Gastrocnemius medialis (tissue), 4 donors: ENCODE measurements at regions not wholly inside any gene's neighbourhood (a gene's known extent, or its start where the extent isn't known, plus 50 kb on each side); places are given as distances from the start of the nearest gene placed in this dataset.

Experiments used
- ATAC-seq, 2 donors: fragments of 150-250 bp; one replicate each; pipeline ENCODE4 v1.9.1; 2016
- DNase-seq, 2 donors: peaks; one replicate each; pipeline ENCODE4 v3.0.0-alpha.2; 2019
- H3K27ac ChIP-seq, 4 donors: fragments of 200-600 bp; sonication (generic); 1 replicate in 1 of 4; 2 replicates in 3 of 4; pipeline ENCODE4 v1.5.1; 2016 to 2018; ENCODE audit warnings: mild to moderate bottlenecking in 2 of 4, moderate library complexity in 1 of 4
- H3K27me3 ChIP-seq, 3 donors: fragments of 200-600 bp; sonication (generic) in 2 of 3; 1 replicate in 1 of 3; 2 replicates in 2 of 3; pipeline versions ENCODE4 v1.5.1 to v1.6.0; 2016 to 2019; ENCODE audit warnings: mild to moderate bottlenecking in 1 of 3, moderate library complexity in 1 of 3
- H3K36me3 ChIP-seq, 2 donors: fragments of 200-600 bp; sonication (generic) in 1 of 2; one replicate each; pipeline ENCODE4 v1.5.1; 2017 to 2018
- H3K4me1 ChIP-seq, 2 donors: fragments of 200-600 bp; sonication (generic) in 1 of 2; one replicate each; pipeline ENCODE4 v1.5.1; 2016 to 2017; ENCODE audit warnings: mild to moderate bottlenecking in 2 of 2
- H3K4me3 ChIP-seq, 4 donors: fragments of 200-600 bp; sonication (generic) in 3 of 4; 1 replicate in 1 of 4; 2 replicates in 3 of 4; pipeline ENCODE4 v1.5.1; 2016 to 2019; ENCODE audit warnings: mild to moderate bottlenecking in 2 of 4
- H3K9me3 ChIP-seq, 3 donors: fragments of 200-600 bp; sonication (generic) in 2 of 3; 1 replicate in 1 of 3; 2 replicates in 2 of 3; pipeline ENCODE4 v1.5.1; 2016 to 2019
- POLR2A ChIP-seq, 2 donors: fragments of 450-650 bp; IDR thresholded peaks; one replicate each; pipeline ENCODE4 v1.6.1; 2017; ENCODE audit warnings: antibody characterized with exemption in 2 of 2, mild to moderate bottlenecking in 2 of 2, moderate library complexity in 2 of 2
- in situ Hi-C, 4 donors: fragments of 200-750 bp; cut with MboI; loops; one replicate each; pipeline versions ENCODE4 v1.15.0 to v1.8.0; 2017; ENCODE audit warnings: low sequenced_read_pairs in 4 of 4
- intact Hi-C: fragments of 100-400 bp; cut with DNase I; formaldehyde crosslinking; loops from one replicate; pipeline ENCODE4 v1.15.1; 2023; ENCODE audit warnings: low total_unique reads
- TF ChIP-seq, protein P1 (sequence below), 5 experiments: fragments of 450-650 bp in 3 of 5; fragments of 200-600 bp in 2 of 5; sonication (generic) in 2 of 5; IDR thresholded peaks in 4 of 5; conservative IDR thresholded peaks in 1 of 5; 1 replicate in 4 of 5; 2 replicates in 1 of 5; pipeline ENCODE4 v1.5.1; 2016 to 2019; ENCODE audit warnings: antibody characterized with exemption in 5 of 5, mild to moderate bottlenecking in 3 of 5, moderate library complexity in 3 of 5

DNA sequence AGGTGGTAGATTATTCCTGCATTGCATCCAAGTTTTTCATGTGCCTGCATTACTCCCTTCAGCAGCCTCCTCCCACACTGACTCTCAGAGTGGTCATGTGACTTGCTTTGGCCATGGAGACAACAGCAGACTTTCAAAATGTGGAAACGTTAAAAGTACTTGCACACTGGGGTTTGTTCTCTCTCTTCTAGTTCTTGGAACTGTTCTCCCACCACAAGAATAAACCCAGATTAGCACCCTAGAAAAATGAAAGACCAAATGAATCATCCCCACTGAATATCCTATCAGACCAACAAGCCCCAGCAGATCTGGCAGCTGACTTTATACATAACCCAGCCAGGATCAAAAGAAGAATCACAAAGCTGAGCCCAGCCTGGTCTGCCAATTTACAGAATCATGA, 398.5 kb downstream of the VPS13C start:
- no peaks in the 10 kb centered on the region for H3K36me3 ChIP-seq
- DNase-seq (peak in 1 of 2 donors; percentile 46), ATAC-seq (peak; percentile 52 to 58)
- H3K27me3 ChIP-seq = no peaks in the 10 kb centered on the region
- in situ Hi-C loops (no loop called here), intact Hi-C loops (no loop called here)
- no peaks in the 10 kb centered on the region for H3K9me3 ChIP-seq
- peak overlapping the region in 3 of 4 donors; percentile 9 to 50 (median 42) for H3K27ac ChIP-seq
- peaks cover 0 to 4% of the 10 kb centered on the region in 2 donors for H3K4me1 ChIP-seq
- no peak overlapping the region for H3K4me3 ChIP-seq
- no peak for TF ChIP-seq POLR2A (IDR thresholded peaks at IDR 0.05)
- TF ChIP-seq, protein P1, sequence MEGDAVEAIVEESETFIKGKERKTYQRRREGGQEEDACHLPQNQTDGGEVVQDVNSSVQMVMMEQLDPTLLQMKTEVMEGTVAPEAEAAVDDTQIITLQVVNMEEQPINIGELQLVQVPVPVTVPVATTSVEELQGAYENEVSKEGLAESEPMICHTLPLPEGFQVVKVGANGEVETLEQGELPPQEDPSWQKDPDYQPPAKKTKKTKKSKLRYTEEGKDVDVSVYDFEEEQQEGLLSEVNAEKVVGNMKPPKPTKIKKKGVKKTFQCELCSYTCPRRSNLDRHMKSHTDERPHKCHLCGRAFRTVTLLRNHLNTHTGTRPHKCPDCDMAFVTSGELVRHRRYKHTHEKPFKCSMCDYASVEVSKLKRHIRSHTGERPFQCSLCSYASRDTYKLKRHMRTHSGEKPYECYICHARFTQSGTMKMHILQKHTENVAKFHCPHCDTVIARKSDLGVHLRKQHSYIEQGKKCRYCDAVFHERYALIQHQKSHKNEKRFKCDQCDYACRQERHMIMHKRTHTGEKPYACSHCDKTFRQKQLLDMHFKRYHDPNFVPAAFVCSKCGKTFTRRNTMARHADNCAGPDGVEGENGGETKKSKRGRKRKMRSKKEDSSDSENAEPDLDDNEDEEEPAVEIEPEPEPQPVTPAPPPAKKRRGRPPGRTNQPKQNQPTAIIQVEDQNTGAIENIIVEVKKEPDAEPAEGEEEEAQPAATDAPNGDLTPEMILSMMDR (IDR thresholded peaks at IDR 0.05 in 4 of 5, conservative IDR thresholded peaks at IDR 0.05 in 1 of 5) = no peak

DNA sequence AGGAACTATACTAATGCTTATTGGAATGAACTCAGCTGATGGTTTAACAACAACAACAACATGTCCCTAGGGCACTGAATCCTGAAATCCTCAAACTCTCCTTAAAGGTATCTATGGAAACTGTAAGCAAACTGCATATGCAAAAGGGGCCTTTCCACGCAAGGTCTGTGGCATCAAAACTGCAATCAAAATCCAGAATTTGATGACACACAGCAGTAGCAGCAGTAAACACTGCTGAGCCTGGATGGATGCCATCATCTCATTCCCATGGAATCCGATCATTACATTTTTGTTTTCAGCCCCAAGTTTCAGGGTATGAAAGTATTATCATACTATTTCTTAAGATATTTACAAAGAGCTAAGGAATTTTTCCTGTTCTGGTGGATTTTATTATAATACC, 399.7 kb downstream of the VPS13C start:
- H3K9me3 ChIP-seq = no peaks in the 10 kb centered on the region
- no peaks in the 10 kb centered on the region for H3K27me3 ChIP-seq
- in situ Hi-C loops = no loop called here
- no peaks in the 10 kb centered on the region for H3K36me3 ChIP-seq
- no peak overlapping the region for H3K4me3 ChIP-seq
- DNase-seq (peak; percentile 32 to 35), ATAC-seq (peak; percentile 43 to 65)
- H3K4me1 ChIP-seq = peaks cover 4 to 5% of the 10 kb centered on the region in 2 donors
- intact Hi-C loops = no loop called here
- H3K27ac ChIP-seq = peak overlapping the region in 3 of 4 donors; percentile 4 to 51 (median 22)
- TF ChIP-seq, protein P1 (IDR thresholded peaks at IDR 0.05 in 4 of 5, conservative IDR thresholded peaks at IDR 0.05 in 1 of 5) = no peak
- TF ChIP-seq POLR2A (IDR thresholded peaks at IDR 0.05) = no peak

DNA sequence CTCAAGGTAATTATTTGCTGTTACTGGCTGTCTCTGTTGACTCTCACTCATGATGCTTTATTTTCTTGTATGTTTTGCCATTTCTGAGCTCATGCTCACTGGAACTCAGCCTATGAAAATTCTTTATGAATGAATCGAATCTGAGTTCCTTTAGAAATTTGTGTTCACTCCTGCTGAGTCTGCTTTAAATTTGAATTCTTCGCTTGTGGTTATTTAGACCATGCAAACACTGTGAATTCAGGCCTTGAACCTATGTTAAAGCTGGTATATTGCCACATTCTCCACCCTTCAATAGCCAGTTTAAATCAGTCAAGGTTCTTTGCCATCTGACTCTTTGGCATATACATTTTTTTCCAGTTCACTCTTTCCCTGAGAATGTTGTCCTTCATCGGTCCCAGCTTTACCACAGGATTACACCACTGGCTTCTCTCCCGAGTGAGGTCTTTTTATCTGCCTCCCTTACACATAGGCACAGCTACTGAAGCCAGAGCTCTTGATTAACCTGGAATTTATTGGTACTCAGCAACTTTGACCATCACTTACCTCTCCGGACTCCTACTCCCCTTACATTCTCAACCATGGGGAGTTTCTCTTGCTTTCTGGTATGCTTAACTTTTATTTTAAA, 400.6 kb downstream of the VPS13C start:
- in situ Hi-C loops (no loop called here), intact Hi-C loops (no loop called here)
- DNase-seq = no peak

DNA sequence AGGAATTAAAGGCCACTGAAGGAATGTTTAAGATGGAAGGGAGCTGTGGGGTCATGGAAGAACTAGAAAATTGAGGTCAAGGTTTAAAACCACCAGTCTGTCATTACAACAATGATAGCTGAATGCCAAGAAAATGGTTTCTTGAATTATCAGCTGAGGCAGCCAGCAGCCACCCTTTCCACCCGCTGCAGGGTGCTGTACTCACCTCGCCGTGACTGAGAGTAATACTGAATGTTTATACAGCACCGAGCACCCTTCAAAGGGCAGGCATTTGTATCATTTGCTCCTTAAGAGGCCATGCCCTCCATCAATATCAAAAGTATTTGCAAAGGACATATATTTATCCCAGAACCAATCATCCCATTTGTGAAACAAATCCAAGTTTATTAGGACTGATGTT, 402.8 kb downstream of the VPS13C start:
- peaks cover 9 to 23% of the 10 kb centered on the region in 2 donors for H3K4me1 ChIP-seq
- H3K27ac ChIP-seq = no peak overlapping the region
- DNase-seq (no peak), ATAC-seq (no peak)
- no peaks in the 10 kb centered on the region for H3K36me3 ChIP-seq
- intact Hi-C loops (no loop called here), in situ Hi-C loops (no loop called here)
- TF ChIP-seq, protein P1 (IDR thresholded peaks at IDR 0.05 in 4 of 5, conservative IDR thresholded peaks at IDR 0.05 in 1 of 5) = no peak
- TF ChIP-seq POLR2A (IDR thresholded peaks at IDR 0.05) = no peak
- H3K9me3 ChIP-seq = no peaks in the 10 kb centered on the region
- H3K4me3 ChIP-seq = no peak overlapping the region
- no peaks in the 10 kb centered on the region for H3K27me3 ChIP-seq

More for the DNA sequence above, 400.6 kb downstream of the VPS13C start:
- TF ChIP-seq, protein P1 (IDR thresholded peaks at IDR 0.05 in 4 of 5, conservative IDR thresholded peaks at IDR 0.05 in 1 of 5) = no peak
- no peak for TF ChIP-seq POLR2A (IDR thresholded peaks at IDR 0.05)
- Histone ChIP-seq H3K27me3 (no peaks in the 10 kb centered on the region), H3K27ac (peak overlapping the region in 3 of 4 donors; percentile 4 to 51 (median 22)), H3K4me3 (no peak overlapping the region), H3K4me1 (peaks cover 4 to 12% of the 10 kb centered on the region in 2 donors), H3K9me3 (no peaks in the 10 kb centered on the region), H3K36me3 (no peaks in the 10 kb centered on the region)
- no peak for ATAC-seq
